HepG2 (cell line): ENCODE measurements at regions not wholly inside any gene's neighbourhood (a gene's known extent, or its start where the extent isn't known, plus 50 kb on each side); places are given as distances from the start of the nearest gene placed in this dataset.

Experiments
- ATAC-seq: fragments of 200-7000 bp; cut with Tn5 transposase; 3 replicates; pipeline ENCODE4 v1.9.1; 2020; ENCODE audit warnings: mild to moderate bottlenecking, moderate library complexity
- BruUV-seq: library from RNA; stranded (reverse); fragments of 400-500 nt; replicated peaks from 2 replicates; lab custom pipeline; 2021; lab: Mats Ljungman, UMichigan
- CTCF ChIA-PET: fragments of 300-600 bp; formaldehyde crosslinking; extraction: SDS; loops from one replicate; lab custom pipeline; 2021; ENCODE audit warnings: low total read pairs, inconsistent platforms, low intra/inter-chr PET ratio; lab: Yijun Ruan, JAX
- POLR2A ChIA-PET: fragments of 350-600 bp; sonication (Branson Sonifier 250); formaldehyde crosslinking; loops from one replicate; lab custom pipeline; 2020; ENCODE audit warnings: antibody characterized with exemption, inconsistent platforms; lab: Yijun Ruan, JAX
- DNase-seq: peaks from one replicate; pipeline ENCODE4 v3.0.0-alpha.2; 2015; ENCODE audit warnings: low spot score
- FAIRE-seq: peaks from 3 replicates; lab custom pipeline; 2011; peaks lifted over from hg19 to GRCh38; lab: Jason Lieb, UNC
- H2AFZ ChIP-seq: one replicate; pipeline ENCODE4 v1.6.1; 2011; ENCODE audit warnings: low read length, inconsistent platforms
- H3K27ac ChIP-seq: fragments of 300-600 bp; 3 replicates; pipeline ENCODE4 v1.8.0; 2011; ENCODE audit warnings: mixed run types, mild to moderate bottlenecking, mixed read lengths, low read length, inconsistent platforms; ENCODE audit not compliant: insufficient read depth; ENCODE audit errors: extremely low read length
- H3K27me3 ChIP-seq, 2 experiments: fragments of 200-600 bp in 1 of 2; 2 replicates in 1 of 2; 3 replicates in 1 of 2; pipeline versions ENCODE4 v1.6.0 to v1.8.0; 2011; ENCODE audit warnings: low read length in 2 of 2, mild to moderate bottlenecking in 2 of 2, moderate library complexity in 2 of 2, inconsistent platforms in 1 of 2; ENCODE audit not compliant: insufficient read depth in 2 of 2, control insufficient read depth in 1 of 2
- H3K36me3 ChIP-seq, 2 experiments: fragments of 200-600 bp in 1 of 2; replicated peaks in 1 of 2; 2 replicates in 1 of 2; 3 replicates in 1 of 2; pipeline versions ENCODE4 v1.5.1 to v1.8.0; 2011; ENCODE audit warnings: low read length in 2 of 2, inconsistent platforms in 1 of 2; ENCODE audit not compliant: insufficient read depth in 2 of 2, control insufficient read depth in 1 of 2
- H3K4me1 ChIP-seq: 2 replicates; pipeline ENCODE4 v1.5.1; 2012; ENCODE audit warnings: low read length, inconsistent platforms; ENCODE audit not compliant: insufficient read depth
- H3K4me2 ChIP-seq: 2 replicates; pipeline ENCODE4 v1.6.0; 2011; ENCODE audit warnings: low read depth, low read length, inconsistent platforms
- H3K4me3 ChIP-seq, 3 experiments: fragments of 200-600 bp in 1 of 3; sonication (generic), shearing (Covaris generic) in 1 of 3; replicated peaks in 1 of 3; 2 replicates each; pipeline ENCODE4 v1.5.1; 2011 to 2016; ENCODE audit warnings: low read length in 3 of 3, inconsistent platforms in 2 of 3, low read depth in 2 of 3, mild to moderate bottlenecking in 2 of 3, control low read depth in 1 of 3, mixed read lengths in 1 of 3; ENCODE audit not compliant: insufficient read depth in 1 of 3
- H3K79me2 ChIP-seq: one replicate; pipeline ENCODE4 v1.6.1; 2011; ENCODE audit warnings: low read length, inconsistent platforms; ENCODE audit not compliant: insufficient read depth
- H3K9ac ChIP-seq: 2 replicates; pipeline ENCODE4 v1.6.0; 2011; ENCODE audit warnings: mild to moderate bottlenecking, low read depth, low read length, inconsistent platforms; ENCODE audit not compliant: insufficient read depth
- H3K9me3 ChIP-seq: 2 replicates; pipeline ENCODE4 v1.5.1; 2012; ENCODE audit warnings: mild to moderate bottlenecking, low read length
- H4K20me1 ChIP-seq: 2 replicates; pipeline ENCODE4 v1.6.0; 2011; ENCODE audit warnings: inconsistent platforms, mild to moderate bottlenecking, low read length, moderate library complexity; ENCODE audit not compliant: insufficient read depth
- ATF7 ChIP-seq, 2 experiments: fragments of 450-650 bp in 1 of 2; sonication (generic) in 1 of 2; formaldehyde crosslinking in 1 of 2; IDR thresholded peaks; 2 replicates each; pipeline versions ENCODE4 v1.4.0 to v1.6.1; 2016 to 2020; ENCODE audit warnings: antibody characterized with exemption in 1 of 2, mild to moderate bottlenecking in 1 of 2, missing genetic modification reagents in 1 of 2
- CREB1 ChIP-seq, 2 experiments: fragments of 450-650 bp in 1 of 2; IDR thresholded peaks; 2 replicates each; pipeline ENCODE4 v1.6.1; 2016 to 2017; ENCODE audit warnings: control low read depth in 1 of 2, mild to moderate bottlenecking in 1 of 2, missing compliant biosample characterization in 1 of 2, missing genetic modification characterization in 1 of 2
- MED1 ChIP-seq: sonication (generic); formaldehyde crosslinking; IDR thresholded peaks from 2 replicates; pipeline ENCODE4 v1.4.0; 2020; ENCODE audit warnings: missing genetic modification reagents
- NFE2L2 ChIP-seq: fragments of 150-350 bp; IDR thresholded peaks from 2 replicates; pipeline ENCODE4 v1.6.1; 2014; ENCODE audit warnings: low read length
- SALL2 ChIP-seq: sonication (generic); formaldehyde crosslinking; IDR thresholded peaks from 2 replicates; pipeline ENCODE4 v1.8.1; 2023; ENCODE audit warnings: mild to moderate bottlenecking, missing genetic modification reagents, inconsistent platforms
- WGBS: methylation state at CpG from one replicate; pipeline ENCODE4 v1.1.6; 2017; ENCODE audit warnings: low lambda C conversion rate; 5-methylcytosine and 5-hydroxymethylcytosine counted together
- in situ Hi-C: cut with HindIII; loops from 2 replicates; pipeline ENCODE4 v1.10.0; 2017; ENCODE audit warnings: low pct_unique_long_range_greater_than_20kb; ENCODE audit not compliant: extremely low pct_ligation_motif_present
- intact Hi-C: fragments of 100-400 bp; cut with micrococcal nuclease; formaldehyde crosslinking; loops from one replicate; pipeline ENCODE4 v1.10.0; 2022; ENCODE audit not compliant: unreplicated experiment

DNA sequence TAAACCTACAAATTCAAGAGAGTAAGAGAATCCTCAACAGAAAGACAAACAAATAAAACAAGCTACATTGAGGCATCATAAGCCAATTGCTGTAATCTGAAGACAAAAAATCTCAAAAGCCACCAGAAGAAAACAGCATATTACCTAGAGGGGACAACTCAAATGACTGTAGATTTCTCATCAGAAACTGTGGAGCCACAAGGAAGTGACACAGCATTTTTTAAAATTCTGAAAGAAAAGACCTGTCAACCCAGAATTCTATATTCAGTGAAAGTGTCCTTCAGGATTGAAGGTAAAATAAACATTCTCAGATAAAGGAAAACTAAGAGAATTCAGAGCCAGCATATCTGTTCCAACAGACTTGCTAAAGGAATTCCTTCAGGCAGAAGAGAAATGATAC is 147.8 kb upstream of the DHRS4 start:
- ChIA-PET CTCF (no interaction called here), POLR2A (no interaction called here)
- no TSS peak for BruUV-seq
- H3K27ac ChIP-seq = no peak overlapping the region
- no peaks in the 10 kb centered on the region for H3K36me3 ChIP-seq
- H3K27me3 ChIP-seq = 0 out of 5 replicates have a peak, but pooled peaks cover 0 to 4% of the 10 kb centered on the region in 2 experiments
- no peaks in the 10 kb centered on the region for H4K20me1 ChIP-seq
- H2AFZ ChIP-seq = no peak overlapping the region
- no peak overlapping the region for H3K4me3 ChIP-seq
- TF ChIP-seq NFE2L2 (peak; percentile 73), MED1 (CRISPR knock-in tag) (no peak)
- intact Hi-C loops (no loop called here), in situ Hi-C loops (no loop called here)
- ATAC-seq = no peak
- FAIRE-seq = no peak
- peaks cover 8% of the 10 kb centered on the region; the same call in 1 of the 2 replicates for H3K9me3 ChIP-seq
- H3K79me2 ChIP-seq = no peaks in the 10 kb centered on the region
- no peak overlapping the region for H3K9ac ChIP-seq
- H3K4me2 ChIP-seq = no peak overlapping the region
- no peak for DNase-seq
- H3K4me1 ChIP-seq = no peaks in the 10 kb centered on the region

GRCh38 chr14:23814527-23815256 is 138.9 kb upstream of the DHRS4 start:
- no peak overlapping the region for H3K27ac ChIP-seq
- DNase-seq (no peak), FAIRE-seq (no peak), ATAC-seq (no peak)
- H3K36me3 ChIP-seq = no peaks in the 10 kb centered on the region
- H3K4me3 ChIP-seq = no peak overlapping the region
- H3K4me2 ChIP-seq = no peak overlapping the region
- no TSS peak for BruUV-seq
- no peaks in the 10 kb centered on the region for H3K27me3 ChIP-seq
- no peaks in the 10 kb centered on the region for H3K9me3 ChIP-seq
- H2AFZ ChIP-seq = no peak overlapping the region
- CTCF ChIA-PET = no interaction called here
- POLR2A ChIA-PET = no interaction called here
- 34% methylated on average over 6 of the region's 6 CpGs for WGBS
- H4K20me1 ChIP-seq = no peaks in the 10 kb centered on the region
- in situ Hi-C loops = no loop called here
- no peaks in the 10 kb centered on the region for H3K79me2 ChIP-seq
- H3K4me1 ChIP-seq = no peaks in the 10 kb centered on the region
- no peak for TF ChIP-seq SALL2 (CRISPR knock-in tag)
- TF ChIP-seq ATF7 (IDR thresholded peaks at IDR 0.05) = peak; percentile 56
- no peak for TF ChIP-seq ATF7 (CRISPR knock-in tag; IDR thresholded peaks at IDR 0.05)
- peak; percentile 90 for TF ChIP-seq CREB1 (IDR thresholded peaks at IDR 0.05)
- no peak for TF ChIP-seq CREB1 (CRISPR knock-in tag; IDR thresholded peaks at IDR 0.05)
- intact Hi-C loops = no loop called here
- H3K9ac ChIP-seq = no peak overlapping the region
